Panc1 (cell line): ENCODE measurements at regions not wholly inside any gene's neighbourhood (a gene's known extent, or its start where the extent isn't known, plus 50 kb on each side); places are given as distances from the start of the nearest gene placed in this dataset.

Experiments
- ATAC-seq: fragments of 200-7000 bp; cut with Tn5 transposase; 2 replicates; pipeline ENCODE4 v1.9.1; 2020; ENCODE audit warnings: mild to moderate bottlenecking, moderate library complexity
- BruUV-seq: library from RNA; stranded (reverse); fragments of 400-500 nt; replicated peaks from 2 replicates; lab custom pipeline; 2021; lab: Mats Ljungman, UMichigan
- CTCF ChIA-PET: fragments of 300-600 bp; sonication (Branson Sonifier 250); formaldehyde crosslinking; loops from one replicate; lab custom pipeline; 2022; ENCODE audit warnings: antibody characterized with exemption; lab: Charles Lee
- POLR2A ChIA-PET: fragments of 300-600 bp; sonication (Branson Sonifier 250); formaldehyde crosslinking; loops from one replicate; lab custom pipeline; 2022; ENCODE audit warnings: antibody characterized with exemption; lab: Charles Lee
- DNase-seq: peaks from one replicate; pipeline ENCODE4 v3.0.0-alpha.2; 2010; ENCODE audit warnings: low read depth, low spot score
- H3K27ac ChIP-seq: 2 replicates; pipeline ENCODE4 v1.5.1; 2011; ENCODE audit warnings: mild to moderate bottlenecking, low read length, inconsistent platforms
- H3K27me3 ChIP-seq: fragments of 200-500 bp; sonication (Bioruptor generic); 2 replicates; pipeline ENCODE4 v1.6.0; 2014; ENCODE audit warnings: low read length, inconsistent platforms; ENCODE audit not compliant: control insufficient read depth, insufficient read depth
- H3K36me3 ChIP-seq: fragments of 200-500 bp; sonication (Bioruptor generic); 2 replicates; pipeline ENCODE4 v1.5.1; 2014; ENCODE audit warnings: inconsistent platforms, mild to moderate bottlenecking, low read length, moderate library complexity; ENCODE audit not compliant: control insufficient read depth, insufficient read depth
- H3K4me1 ChIP-seq: 2 replicates; pipeline ENCODE4 v1.5.1; 2011; ENCODE audit warnings: inconsistent platforms, mild to moderate bottlenecking, low read length, moderate library complexity; ENCODE audit not compliant: control insufficient read depth, insufficient read depth
- H3K4me3 ChIP-seq, 2 experiments: 2 replicates each; pipeline ENCODE4 v1.5.1; 2011 to 2012; ENCODE audit warnings: low read depth in 2 of 2, low read length in 2 of 2, mild to moderate bottlenecking in 2 of 2, inconsistent platforms in 1 of 2, moderate library complexity in 1 of 2
- H3K9me3 ChIP-seq: fragments of 200-500 bp; sonication (Bioruptor generic); 2 replicates; pipeline ENCODE4 v1.5.1; 2014; ENCODE audit warnings: low read depth, mild to moderate bottlenecking, inconsistent platforms, low read length, moderate library complexity; ENCODE audit not compliant: control insufficient read depth, insufficient read depth
- CTCF ChIP-seq: fragments of 450-650 bp; IDR thresholded peaks from 2 replicates; pipeline ENCODE4 v1.5.1; 2017; ENCODE audit warnings: mild to moderate bottlenecking
- POLR2AphosphoS5 ChIP-seq: IDR thresholded peaks from 2 replicates; pipeline ENCODE4 v1.6.1; 2012; ENCODE audit warnings: mild to moderate bottlenecking, low read depth, low read length, moderate library complexity
- REST ChIP-seq, 2 experiments: IDR thresholded peaks; 2 replicates each; pipeline ENCODE4 v1.6.1; 2011 to 2012; ENCODE audit warnings: low read depth in 2 of 2, control low read depth in 1 of 2, low read length in 1 of 2, mild to moderate bottlenecking in 1 of 2, moderate library complexity in 1 of 2; ENCODE audit not compliant: insufficient read depth in 1 of 2
- SIN3A ChIP-seq: IDR thresholded peaks from 2 replicates; pipeline ENCODE4 v1.6.1; 2012; ENCODE audit warnings: low read depth, mild to moderate bottlenecking, low read length, moderate library complexity, borderline replicate concordance; ENCODE audit not compliant: insufficient read depth
- TCF7L2 ChIP-seq: IDR thresholded peaks from 2 replicates; pipeline ENCODE4 v1.6.1; 2011; ENCODE audit warnings: mild to moderate bottlenecking, low read depth, low read length, inconsistent platforms
- in situ Hi-C: cut with HindIII; loops from 2 replicates; pipeline ENCODE4 v1.10.0; 2016; ENCODE audit warnings: low sequenced_read_pairs, low pct_unique_long_range_greater_than_20kb
- intact Hi-C: fragments of 100-400 bp; cut with micrococcal nuclease; formaldehyde crosslinking; loops from one replicate; pipeline ENCODE4 v1.10.0; 2022; ENCODE audit not compliant: unreplicated experiment

DNA sequence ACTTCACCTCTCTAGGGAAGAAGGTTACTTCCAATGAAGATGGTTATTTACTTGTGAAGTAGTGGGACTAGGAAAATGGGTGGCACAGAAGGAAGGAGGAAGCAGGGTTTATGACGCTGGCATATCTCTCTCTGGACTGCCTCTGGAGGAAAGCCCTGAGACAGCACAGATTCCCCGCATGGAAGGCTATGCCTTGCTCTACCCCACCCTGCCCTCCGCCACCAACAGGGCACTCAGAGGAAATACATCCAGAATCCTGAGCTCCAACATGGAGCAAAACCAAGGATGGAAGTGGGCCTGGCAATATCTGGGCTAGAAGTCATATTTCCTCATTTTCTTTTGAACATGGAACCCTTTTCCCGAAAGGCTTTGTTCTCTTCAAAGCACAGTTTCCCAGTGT, 346.9 kb downstream of the ZSWIM6 start:
- no peak overlapping the region for H3K4me3 ChIP-seq
- ChIA-PET CTCF (no interaction called here), POLR2A (no interaction called here)
- peaks cover 7% of the 10 kb centered on the region for H3K27me3 ChIP-seq
- in situ Hi-C loops (no loop called here), intact Hi-C loops (no loop called here)
- no peak overlapping the region for H3K27ac ChIP-seq
- H3K36me3 ChIP-seq = no peaks in the 10 kb centered on the region
- no TSS peak for BruUV-seq
- DNase-seq = no peak
- TF ChIP-seq CTCF (peak; percentile 12; the same call in 1 of the 2 replicates), POLR2AphosphoS5 (no peak)
- H3K9me3 ChIP-seq = no peaks in the 10 kb centered on the region
- ATAC-seq = 0 out of 2 replicates have a peak, but pooled peaks have one; percentile 48
- H3K4me1 ChIP-seq = no peaks in the 10 kb centered on the region

DNA sequence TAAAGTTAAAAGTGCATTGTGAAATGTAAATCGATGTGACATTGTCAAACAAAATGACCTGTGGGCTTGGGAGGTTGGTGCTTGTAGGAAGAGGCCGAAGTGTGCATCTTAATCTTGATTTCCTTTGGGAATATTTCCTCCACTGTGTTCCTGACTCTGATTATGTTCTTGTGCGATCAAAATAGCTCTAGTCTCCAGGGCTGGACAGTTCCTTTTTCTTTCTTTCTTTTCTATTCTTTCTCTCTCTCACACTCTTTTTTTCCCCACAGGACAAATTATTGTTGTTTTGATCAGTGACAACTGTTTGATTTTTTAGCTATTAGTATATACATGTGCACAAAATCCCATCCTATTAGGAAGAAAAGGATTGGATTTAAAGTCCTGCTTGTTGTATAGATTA, 347.5 kb downstream of the ZSWIM6 start:
- ATAC-seq (no peak), DNase-seq (no peak)
- Histone ChIP-seq H3K36me3 (no peaks in the 10 kb centered on the region), H3K4me3 (no peak overlapping the region), H3K9me3 (no peaks in the 10 kb centered on the region), H3K27ac (no peak overlapping the region), H3K27me3 (peaks cover 7% of the 10 kb centered on the region), H3K4me1 (no peaks in the 10 kb centered on the region)
- in situ Hi-C loops (no loop called here), intact Hi-C loops (no loop called here)
- TF ChIP-seq REST (IDR thresholded peaks at IDR 0.05; ENCODE audit: insufficient read depth in 1 of 2, low read depth in 2 of 2, low read length in 1 of 2) (no peak), TCF7L2 (no peak), CTCF (no peak), POLR2AphosphoS5 (no peak), SIN3A (no peak)
- no TSS peak for BruUV-seq
- ChIA-PET POLR2A (no interaction called here), CTCF (no interaction called here)
